ENCODE measurements at regions not wholly inside any gene's neighbourhood (a gene's known extent, or its start where the extent isn't known, plus 50 kb on each side); places are given as distances from the start of the nearest gene placed in this dataset.
"Not testable (repeated sequence)": the region's sequence is repeated elsewhere in the genome, so short reads cannot be mapped to it uniquely, and the experiment has no call there.

GRCh38 chr4:79663865-79664264, 255.8 kb upstream of the GK2 start:
- TF ChIP-seq CTCF (IDR thresholded peaks at IDR 0.05) = no peak
- H3K27me3 ChIP-seq (ENCODE audit: control insufficient read depth, insufficient read depth, low read length) = no peaks in the 10 kb centered on the region
- no peak overlapping the region for H3K4me3 ChIP-seq (ENCODE audit: low read length)
- DNase-seq (no peak), ATAC-seq (no peak)
- Mint-ChIP-seq H3K4me1 (no peaks in the 10 kb centered on the region), H3K27me3 (ENCODE audit: low read depth in 2 of 2) (no peaks in the 10 kb centered on the region), H3K4me3 (no peak overlapping the region), H3K36me3 (no peaks in the 10 kb centered on the region), H3K27ac (no peak overlapping the region), H3K9me3 (peaks cover 10% of the 10 kb centered on the region in 2 donors)
- no peak overlapping the region for H3K27ac ChIP-seq (ENCODE audit: low read length)
- 93% methylated on average over 4 of the region's 4 CpGs for WGBS (ENCODE audit: insufficient coverage)
- no peaks in the 10 kb centered on the region for H3K4me1 ChIP-seq (ENCODE audit: control insufficient read depth, insufficient read depth, low read length)
- intact Hi-C loops (cut with micrococcal nuclease) = no loop called here
- no peaks in the 10 kb centered on the region for H3K36me3 ChIP-seq (ENCODE audit: control insufficient read depth, insufficient read depth, low read length)
- H3K9me3 ChIP-seq (ENCODE audit: control insufficient read depth, insufficient read depth, low read length) = peaks cover 10% of the 10 kb centered on the region

GRCh38 chr4:79663141-79663540, 255.1 kb upstream of the GK2 start:
- Histone ChIP-seq H3K4me1 (ENCODE audit: control insufficient read depth, insufficient read depth, low read length) (no peaks in the 10 kb centered on the region), H3K36me3 (ENCODE audit: control insufficient read depth, insufficient read depth, low read length) (no peaks in the 10 kb centered on the region), H3K27me3 (ENCODE audit: control insufficient read depth, insufficient read depth, low read length) (no peaks in the 10 kb centered on the region), H3K9me3 (ENCODE audit: control insufficient read depth, insufficient read depth, low read length) (peaks cover 7% of the 10 kb centered on the region), H3K4me3 (ENCODE audit: low read length) (no peak overlapping the region), H3K27ac (ENCODE audit: low read length) (no peak overlapping the region)
- WGBS (ENCODE audit: insufficient coverage) = 78% methylated on average over 1 of the region's 1 CpG
- H3K4me1 Mint-ChIP-seq = no peaks in the 10 kb centered on the region
- no peak for DNase-seq
- no peaks in the 10 kb centered on the region for H3K36me3 Mint-ChIP-seq
- H3K27me3 Mint-ChIP-seq (ENCODE audit: low read depth in 2 of 2) = no peaks in the 10 kb centered on the region
- no peak for ATAC-seq
- intact Hi-C loops (cut with micrococcal nuclease) = no loop called here
- H3K9me3 Mint-ChIP-seq = peaks cover 7 to 9% of the 10 kb centered on the region in 2 donors
- no peak for TF ChIP-seq CTCF (IDR thresholded peaks at IDR 0.05)
- no peak overlapping the region for H3K4me3 Mint-ChIP-seq
- no peak overlapping the region for H3K27ac Mint-ChIP-seq

- intact Hi-C loops (cut with micrococcal nuclease) = no loop called here
- Mint-ChIP-seq H3K4me1 (no peaks in the 10 kb centered on the region), H3K9me3 (peaks cover 7 to 9% of the 10 kb centered on the region in 2 donors), H3K4me3 (no peak overlapping the region), H3K27ac (no peak overlapping the region), H3K27me3 (ENCODE audit: low read depth in 2 of 2) (no peaks in the 10 kb centered on the region), H3K36me3 (no peaks in the 10 kb centered on the region)
- Histone ChIP-seq H3K4me1 (ENCODE audit: control insufficient read depth, insufficient read depth, low read length) (no peaks in the 10 kb centered on the region), H3K36me3 (ENCODE audit: control insufficient read depth, insufficient read depth, low read length) (no peaks in the 10 kb centered on the region), H3K27me3 (ENCODE audit: control insufficient read depth, insufficient read depth, low read length) (no peaks in the 10 kb centered on the region), H3K4me3 (ENCODE audit: low read length) (no peak overlapping the region), H3K9me3 (ENCODE audit: control insufficient read depth, insufficient read depth, low read length) (peaks cover 5% of the 10 kb centered on the region), H3K27ac (ENCODE audit: low read length) (no peak overlapping the region)
- TF ChIP-seq CTCF (IDR thresholded peaks at IDR 0.05) = no peak
- ATAC-seq = peak in 1 of 3 donors; percentile 41
- DNase-seq = no peak
- WGBS (ENCODE audit: insufficient coverage) = 100% methylated on average over 3 of the region's 3 CpGs
These were observed 254.6 kb upstream of the GK2 start for GRCh38 chr4:79662651-79663050.

- no peak for ATAC-seq
- Mint-ChIP-seq H3K36me3 (no peaks in the 10 kb centered on the region), H3K4me3 (no peak overlapping the region), H3K4me1 (no peaks in the 10 kb centered on the region), H3K27me3 (ENCODE audit: low read depth in 2 of 2) (no peaks in the 10 kb centered on the region), H3K9me3 (peaks cover 7 to 9% of the 10 kb centered on the region in 2 donors), H3K27ac (no peak overlapping the region)
- intact Hi-C loops (cut with micrococcal nuclease) = no loop called here
- TF ChIP-seq CTCF (IDR thresholded peaks at IDR 0.05) = no peak
- 69% methylated on average over 1 of the region's 2 CpGs for WGBS (ENCODE audit: insufficient coverage)
- DNase-seq = no peak
- peaks cover 5% of the 10 kb centered on the region for H3K9me3 ChIP-seq (ENCODE audit: control insufficient read depth, insufficient read depth, low read length)
- no peak overlapping the region for H3K27ac ChIP-seq (ENCODE audit: low read length)
- H3K4me1 ChIP-seq (ENCODE audit: control insufficient read depth, insufficient read depth, low read length) = no peaks in the 10 kb centered on the region
- no peaks in the 10 kb centered on the region for H3K36me3 ChIP-seq (ENCODE audit: control insufficient read depth, insufficient read depth, low read length)
- H3K27me3 ChIP-seq (ENCODE audit: control insufficient read depth, insufficient read depth, low read length) = no peaks in the 10 kb centered on the region
- H3K4me3 ChIP-seq (ENCODE audit: low read length) = no peak overlapping the region
These were observed 253.2 kb upstream of the GK2 start for GRCh38 chr4:79661196-79661595.

- H3K27ac Mint-ChIP-seq = not testable (repeated sequence)
These were observed 251.4 kb upstream of the GK2 start for GRCh38 chr4:79659308-79659870.

More at GRCh38 chr4:79659308-79659870, 251.4 kb upstream of the GK2 start:
- DNase-seq; H3K27ac ChIP-seq (ENCODE audit: low read length); H3K27me3 ChIP-seq (ENCODE audit: control insufficient read depth, insufficient read depth, low read length); H3K4me1 ChIP-seq (ENCODE audit: control insufficient read depth, insufficient read depth, low read length); ATAC-seq; H3K4me3 ChIP-seq (ENCODE audit: low read length); H3K4me3 Mint-ChIP-seq; H3K27me3 Mint-ChIP-seq (ENCODE audit: low read depth in 2 of 2); H3K36me3 ChIP-seq (ENCODE audit: control insufficient read depth, insufficient read depth, low read length); H3K4me1 Mint-ChIP-seq; H3K9me3 ChIP-seq (ENCODE audit: control insufficient read depth, insufficient read depth, low read length); H3K36me3 Mint-ChIP-seq; intact Hi-C loops (cut with micrococcal nuclease): not testable (repeated sequence)
- peaks cover 7 to 11% of the 10 kb centered on the region in 2 donors for H3K9me3 Mint-ChIP-seq
- whole genome bisulfite sequencing (ENCODE audit: insufficient coverage) = 65% methylated on average over 5 of the region's 5 CpGs

All from natural killer cell (primary cell).